ENCODE measurements at regions not wholly inside any gene's neighbourhood (a gene's known extent, or its start where the extent isn't known, plus 50 kb on each side); places are given as distances from the start of the nearest gene placed in this dataset.

DNA sequence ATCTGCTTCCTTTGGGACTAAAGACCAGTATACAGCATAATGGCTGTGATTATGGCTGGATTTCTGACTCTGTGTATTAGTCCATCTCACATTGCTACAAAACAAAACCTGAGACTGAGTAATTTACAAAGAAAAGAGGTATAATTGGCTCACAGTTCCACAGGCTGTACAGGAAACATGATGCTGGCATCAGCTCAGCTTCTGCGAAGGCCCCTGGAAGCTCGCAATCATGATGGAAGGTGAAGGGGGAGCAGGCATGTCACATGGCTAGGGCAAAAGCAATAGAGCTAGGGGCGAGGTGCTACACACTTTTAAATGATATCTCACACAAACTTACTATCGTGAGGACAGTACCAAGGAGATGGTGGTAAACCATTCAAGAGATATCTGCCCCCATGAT is 68.0 kb upstream of the GADL1 start:
- TF ChIP-seq EZH2phosphoT487 (IDR thresholded peaks at IDR 0.05; ENCODE audit: borderline replicate concordance) (no peak), CTCF (conservative IDR thresholded peaks at IDR 0.05; ENCODE audit: low read length) (no peak)
- Histone ChIP-seq H3K4me3 (ENCODE audit: low read length, poor library complexity, severe bottlenecking) (no peak overlapping the region), H2AFZ (ENCODE audit: low read length) (no peak overlapping the region), H3K4me1 (ENCODE audit: insufficient read depth, low read length, poor library complexity, severe bottlenecking) (peaks cover 3% of the 10 kb centered on the region), H4K20me1 (ENCODE audit: insufficient read depth, low read length, poor library complexity, severe bottlenecking) (no peaks in the 10 kb centered on the region), H3K9me2 (replicated peaks; ENCODE audit: low read depth, low read length) (no peaks in the 10 kb centered on the region), H3K4me2 (ENCODE audit: low read depth, low read length, poor library complexity, severe bottlenecking) (no peak overlapping the region), H3K79me2 (ENCODE audit: insufficient read depth, low read length) (no peaks in the 10 kb centered on the region), H3K9ac (ENCODE audit: low read depth, low read length, poor library complexity, severe bottlenecking) (no peak overlapping the region), H3K27me3 (ENCODE audit: insufficient read depth, low read length, poor library complexity, severe bottlenecking) (no peaks in the 10 kb centered on the region), H3K9me3 (ENCODE audit: insufficient read depth, low read depth, low read length) (peaks cover 7% of the 10 kb centered on the region; the same call in 1 of the 2 replicates), H3F3A (ENCODE audit: low read depth) (no peaks in the 10 kb centered on the region), H3K36me3 (ENCODE audit: insufficient read depth, low read length) (no peaks in the 10 kb centered on the region)

DNA sequence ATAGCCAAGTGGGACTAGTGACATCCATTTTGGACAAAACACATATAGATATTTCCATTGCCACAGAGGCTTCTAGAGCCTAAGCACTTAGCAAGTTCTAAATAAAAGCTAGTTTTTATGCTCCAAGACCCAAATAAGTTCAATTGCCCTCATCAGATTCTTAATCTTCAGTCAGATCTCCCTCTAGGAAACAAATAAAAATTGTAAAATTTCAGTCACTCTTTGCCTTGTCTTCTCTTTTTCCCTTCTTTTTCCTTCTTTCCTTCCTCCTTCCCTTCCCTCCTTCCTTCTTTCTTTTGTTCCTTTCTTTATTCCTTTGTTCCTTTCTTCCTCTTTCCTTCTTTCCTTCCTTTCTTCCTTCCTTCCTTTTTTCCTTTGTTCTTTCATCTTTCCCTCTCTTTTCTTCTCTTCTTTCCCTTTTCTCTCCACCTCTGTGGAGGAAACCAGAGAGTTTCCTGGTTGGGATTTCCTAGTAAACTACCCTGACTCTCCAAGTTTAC is 68.8 kb upstream of the GADL1 start:
- no peaks in the 10 kb centered on the region for H3F3A ChIP-seq (ENCODE audit: low read depth)
- no peak overlapping the region for H3K9ac ChIP-seq (ENCODE audit: low read depth, low read length, poor library complexity, severe bottlenecking)
- H3K27me3 ChIP-seq (ENCODE audit: insufficient read depth, low read length, poor library complexity, severe bottlenecking): no peaks in the 10 kb centered on the region
- H4K20me1 ChIP-seq (ENCODE audit: insufficient read depth, low read length, poor library complexity, severe bottlenecking): no peaks in the 10 kb centered on the region
- no peaks in the 10 kb centered on the region for H3K9me2 ChIP-seq (replicated peaks; ENCODE audit: low read depth, low read length)
- peaks cover 3% of the 10 kb centered on the region for H3K4me1 ChIP-seq (ENCODE audit: insufficient read depth, low read length, poor library complexity, severe bottlenecking)
- no peak overlapping the region for H3K4me3 ChIP-seq (ENCODE audit: low read length, poor library complexity, severe bottlenecking)
- TF ChIP-seq EZH2phosphoT487 (IDR thresholded peaks at IDR 0.05; ENCODE audit: borderline replicate concordance) (no peak), CTCF (conservative IDR thresholded peaks at IDR 0.05; ENCODE audit: low read length) (no peak)
- H3K9me3 ChIP-seq (ENCODE audit: insufficient read depth, low read depth, low read length): peaks cover 7% of the 10 kb centered on the region; the same call in 1 of the 2 replicates
- no peak overlapping the region for H3K4me2 ChIP-seq (ENCODE audit: low read depth, low read length, poor library complexity, severe bottlenecking)
- no peak overlapping the region for H2AFZ ChIP-seq (ENCODE audit: low read length)
- no peaks in the 10 kb centered on the region for H3K79me2 ChIP-seq (ENCODE audit: insufficient read depth, low read length)
- no peaks in the 10 kb centered on the region for H3K36me3 ChIP-seq (ENCODE audit: insufficient read depth, low read length)

DNA sequence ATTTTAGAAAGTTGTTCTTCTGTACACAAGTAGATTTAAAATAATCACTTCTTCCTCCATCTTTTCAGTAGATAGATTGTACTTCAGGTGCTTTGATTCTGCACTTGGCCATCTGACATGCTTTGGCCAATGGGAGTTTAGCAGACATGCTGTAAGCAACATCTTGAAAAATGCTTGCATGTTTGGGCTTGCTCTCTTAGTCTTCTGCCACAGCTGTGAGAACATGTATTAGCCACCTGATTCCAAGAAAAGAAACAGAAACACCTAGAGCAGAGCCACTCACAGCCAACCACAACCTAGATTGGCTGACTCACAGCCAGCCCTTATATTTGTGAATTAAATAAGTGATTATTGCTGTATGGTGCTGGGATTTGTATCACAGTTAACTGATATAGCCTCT is 70.2 kb upstream of the GADL1 start:
- H3K9me3 ChIP-seq (ENCODE audit: insufficient read depth, low read depth, low read length): no peaks in the 10 kb centered on the region
- H3K9me2 ChIP-seq (replicated peaks; ENCODE audit: low read depth, low read length): no peaks in the 10 kb centered on the region
- no peaks in the 10 kb centered on the region for H3K79me2 ChIP-seq (ENCODE audit: insufficient read depth, low read length)
- H2AFZ ChIP-seq (ENCODE audit: low read length): no peak overlapping the region
- no peak overlapping the region for H3K4me3 ChIP-seq (ENCODE audit: low read length, poor library complexity, severe bottlenecking)
- TF ChIP-seq EZH2phosphoT487 (IDR thresholded peaks at IDR 0.05; ENCODE audit: borderline replicate concordance) (no peak), CTCF (conservative IDR thresholded peaks at IDR 0.05; ENCODE audit: low read length) (no peak)
- H3K27me3 ChIP-seq (ENCODE audit: insufficient read depth, low read length, poor library complexity, severe bottlenecking): no peaks in the 10 kb centered on the region
- no peak overlapping the region for H3K4me2 ChIP-seq (ENCODE audit: low read depth, low read length, poor library complexity, severe bottlenecking)
- H3K4me1 ChIP-seq (ENCODE audit: insufficient read depth, low read length, poor library complexity, severe bottlenecking): peaks cover 3% of the 10 kb centered on the region
- H3K9ac ChIP-seq (ENCODE audit: low read depth, low read length, poor library complexity, severe bottlenecking): peak overlapping the region; percentile 20
- H3F3A ChIP-seq (ENCODE audit: low read depth): no peaks in the 10 kb centered on the region
- no peaks in the 10 kb centered on the region for H3K36me3 ChIP-seq (ENCODE audit: insufficient read depth, low read length)
- no peaks in the 10 kb centered on the region for H4K20me1 ChIP-seq (ENCODE audit: insufficient read depth, low read length, poor library complexity, severe bottlenecking)

Measured in Loucy (cell line).